ENCODE measurements at regions not wholly inside any gene's neighbourhood (a gene's known extent, or its start where the extent isn't known, plus 50 kb on each side); places are given as distances from the start of the nearest gene placed in this dataset.

- TF ChIP-seq ZBTB7A (IDR thresholded peaks at IDR 0.05; ENCODE audit: borderline replicate concordance, control insufficient read depth, low read depth, low read length) (no peak), CTCF (IDR thresholded peaks at IDR 0.05 in 2 of 3, conservative IDR thresholded peaks at IDR 0.05 in 1 of 3; ENCODE audit: insufficient read depth in 2 of 3, low read depth in 1 of 3, low read length in 3 of 3) (no peak), CTBP1 (IDR thresholded peaks at IDR 0.05; ENCODE audit: borderline replicate concordance) (no peak), ZFP36 (IDR thresholded peaks at IDR 0.05; ENCODE audit: low read depth, low read length, partially characterized antibody) (no peak)
Measured at GRCh38 chr13:31495336-31495735, 244.0 kb upstream of the RXFP2 start.

All from K562 (cell line).